ENCODE measurements at regions not wholly inside any gene's neighbourhood (a gene's known extent, or its start where the extent isn't known, plus 50 kb on each side); places are given as distances from the start of the nearest gene placed in this dataset.

DNA sequence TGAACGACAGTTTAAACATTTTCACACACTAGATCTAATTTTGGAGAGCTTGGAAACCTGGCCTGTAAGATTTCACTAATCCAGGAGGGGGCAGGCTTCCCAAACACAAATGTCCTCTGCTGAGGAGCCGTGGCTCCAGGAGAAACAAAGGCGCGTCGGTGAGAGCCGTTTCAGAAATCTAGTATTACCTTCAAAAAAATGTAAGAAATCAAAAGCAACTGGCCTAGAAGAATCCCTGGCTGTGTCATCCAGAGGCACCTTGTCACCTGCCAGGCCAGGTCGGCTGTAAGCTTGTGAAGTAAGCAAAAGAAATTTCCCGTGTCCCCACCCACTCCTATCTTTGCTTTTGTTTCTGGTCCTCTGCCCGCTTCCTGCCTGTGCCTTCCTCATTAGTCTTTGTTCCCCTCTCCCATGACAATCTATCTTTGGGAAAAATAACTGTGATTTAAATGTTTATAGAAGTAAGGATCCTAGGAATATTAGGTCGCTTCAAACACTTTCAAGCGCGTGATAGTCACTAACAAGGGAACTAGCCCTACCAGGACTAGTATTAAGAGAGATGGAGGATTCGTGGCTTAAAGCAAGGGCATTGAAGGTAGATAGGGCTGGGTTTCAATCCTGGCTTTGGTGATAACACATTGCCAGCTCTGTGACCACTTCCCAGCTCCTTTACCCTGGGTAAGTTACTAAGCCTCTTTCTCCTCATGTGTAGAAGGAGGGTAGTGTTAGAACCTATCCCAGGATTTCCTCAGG lies 99.5 kb upstream of the STK39 start:
- Histone ChIP-seq H3K4me1 (replicated peaks in 1 of 4; ENCODE audit: control insufficient read depth in 3 of 4, insufficient read depth in 4 of 4, low read length in 3 of 4) (peaks cover 0 to 6% (median 1%) of the 10 kb centered on the region in 4 experiments; a peak in 3 of 7 replicates), H2BK15ac (ENCODE audit: low read length) (no peak overlapping the region), H3K36me3 (ENCODE audit: control insufficient read depth in 2 of 4, insufficient read depth in 4 of 4, low read length in 3 of 4) (no peaks in the 10 kb centered on the region), H3K56ac (replicated peaks; ENCODE audit: insufficient read length, low read depth, low read length) (peak overlapping the region; percentile 67), H2BK5ac (ENCODE audit: low read depth, low read length) (peak overlapping the region; percentile 94), H4K5ac (ENCODE audit: insufficient read length, low read depth, low read length) (peak overlapping the region; percentile 77), H2BK120ac (replicated peaks; ENCODE audit: low read depth, low read length) (peak overlapping the region; percentile 93), H3K4ac (replicated peaks; ENCODE audit: insufficient read length, low read depth, low read length) (no peak overlapping the region), H4K20me1 (replicated peaks in 1 of 2; ENCODE audit: control insufficient read depth in 1 of 2, insufficient read depth in 2 of 2, low read length in 2 of 2) (no peaks in the 10 kb centered on the region), H3K23ac (ENCODE audit: insufficient read length) (no peak overlapping the region), H3K79me1 (ENCODE audit: low read depth, low read length) (no peaks in the 10 kb centered on the region), H3K14ac (ENCODE audit: insufficient read length) (no peak overlapping the region), H3K4me3 (ENCODE audit: extremely low read depth in 1 of 4, insufficient read depth in 2 of 4, low read depth in 3 of 4, low read length in 4 of 4) (peak overlapping the region; percentile 28 to 57 (median 39); a peak in 6 of 8 replicates), H4K91ac (replicated peaks; ENCODE audit: insufficient read length, low read length) (peak overlapping the region; percentile 84), H2BK20ac (ENCODE audit: low read length) (peak overlapping the region; percentile 96), H3K27ac (ENCODE audit: low read depth, low read length) (no peak overlapping the region; the same call in 1 of the 2 replicates), H3K79me2 (ENCODE audit: control insufficient read depth in 1 of 2, insufficient read depth in 2 of 2, low read length in 2 of 2) (no peaks in the 10 kb centered on the region), H4K8ac (ENCODE audit: extremely low read depth, insufficient read depth, low read length) (peak overlapping the region; percentile 93; the same call in 1 of the 2 replicates), H2AK5ac (ENCODE audit: low read depth, low read length) (no peak overlapping the region), H3K9ac (replicated peaks in 1 of 4; ENCODE audit: extremely low read depth in 1 of 4, low read depth in 3 of 4, low read length in 3 of 4) (peak overlapping the region; percentile 49 to 90 (median 63)), H2BK12ac (ENCODE audit: low read depth, low read length) (peak overlapping the region; percentile 82; the same call in 1 of the 2 replicates), H3K23me2 (ENCODE audit: low read depth, low read length) (peaks cover 3% of the 10 kb centered on the region; the same call in 1 of the 2 replicates), H3K18ac (ENCODE audit: extremely low read depth, low read length) (peak overlapping the region; percentile 94), H3K27me3 (replicated peaks in 1 of 4; ENCODE audit: control insufficient read depth in 3 of 4, extremely low read depth in 1 of 4, insufficient read depth in 3 of 4, low read length in 3 of 4) (no peaks in the 10 kb centered on the region), H3K9me3 (ENCODE audit: insufficient read depth in 2 of 2, low read depth in 1 of 2, low read length in 1 of 2) (peaks cover 0 to 6% of the 10 kb centered on the region in 2 experiments; a peak in 1 of 4 replicates), H2AFZ (ENCODE audit: low read length) (peak overlapping the region; percentile 98), H3K4me2 (ENCODE audit: insufficient read depth in 1 of 2, low read depth in 2 of 2, low read length in 2 of 2) (peak overlapping the region; percentile 60 to 75)
- ChIA-PET POLR2A (ENCODE audit: partially characterized antibody) (interaction anchor here (0.6 to 1.3 kb wide), 3 partner anchors 10 to 54 kb away, joined by 3 to 6 read pairs (median 4); no protein-coding TSS in a partner anchor), CTCF (ENCODE audit: partially characterized antibody) (interaction anchor here (0.6 to 5.9 kb wide), 44 partner anchors 9 to 801 kb away, joined by 3 to 40 read pairs (median 4); no protein-coding TSS in a partner anchor)
- WGBS, 2 experiments (ENCODE audit: extremely low coverage in 1 of 2, insufficient coverage in 1 of 2, insufficient read length in 1 of 2, insufficient replicate concordance in 2 of 2, low coverage in 1 of 2, low lambda C conversion rate in 2 of 2, missing lambda C conversion rate in 1 of 2): 33% methylated on average over 13 of the region's 13 CpGs; no CpG with 5 or more reads in 1 of the 2 experiments
- FAIRE-seq: peak; percentile 84
- DNase-seq (ENCODE audit: low read depth in 1 of 2, low spot score in 2 of 2): peak; percentile 33 to 83
- TF ChIP-seq NANOG (IDR thresholded peaks at IDR 0.05; ENCODE audit: insufficient read depth, low read depth, low read length, poor library complexity, severe bottlenecking) (no peak), BRCA1 (IDR thresholded peaks at IDR 0.05; ENCODE audit: low read depth, low read length) (no peak), JUN (IDR thresholded peaks at IDR 0.05; ENCODE audit: low read depth, low read length) (no peak), HDAC2 (IDR thresholded peaks at IDR 0.05; ENCODE audit: borderline replicate concordance in 1 of 2, low read depth in 2 of 2, low read length in 2 of 2) (no peak), TBP (IDR thresholded peaks at IDR 0.05; ENCODE audit: low read depth, low read length) (no peak), KDM5A (IDR thresholded peaks at IDR 0.05; ENCODE audit: low read length) (no peak), POLR2A (IDR thresholded peaks at IDR 0.05; ENCODE audit: control extremely low read depth in 1 of 2, low read depth in 2 of 2, low read length in 2 of 2) (0 out of 3 replicates have a peak, but pooled peaks of 1 of the 2 experiments have one; percentile 26), MAX (IDR thresholded peaks at IDR 0.05) (no peak), RAD21 (IDR thresholded peaks at IDR 0.05 in 1 of 2, conservative IDR thresholded peaks at IDR 0.05 in 1 of 2; ENCODE audit: low read depth in 2 of 2, low read length in 2 of 2) (peak; percentile 93), USF2 (IDR thresholded peaks at IDR 0.05; ENCODE audit: low read length) (no peak)
